Activated naive CD8-positive, alpha-beta T cell treated with anti-CD3 and anti-CD28 coated beads, Interleukin-2, amount 10 ng/mL, durations not matched to agents 7 days and 5 days (primary cell): ENCODE measurements at regions not wholly inside any gene's neighbourhood (a gene's known extent, or its start where the extent isn't known, plus 50 kb on each side); places are given as distances from the start of the nearest gene placed in this dataset.
A peak's percentile ranks its signal among the peaks of the same experiment; 100 is the strongest.
"Not testable (repeated sequence)": the region's sequence is repeated elsewhere in the genome, so short reads cannot be mapped to it uniquely, and the experiment has no call there.

ENCODE experiments used
- ATAC-seq: fragments of 150-1000 bp; cut with Tn5 transposase; one replicate; pipeline ENCODE4 v1.10.0; 2021; ENCODE audit warnings: low read depth, moderate library complexity
- POLR2A ChIA-PET: fragments of 350-600 bp; sonication (Branson Sonifier 250); formaldehyde crosslinking; loops from one replicate; lab custom pipeline; 2021; ENCODE audit warnings: antibody characterized with exemption; lab: Charles Lee
- DNase-seq: peaks from one replicate; pipeline ENCODE4 v3.0.0; 2021
- H3K27ac Mint-ChIP-seq: one replicate; pipeline ENCODE4 v1.8.0; 2022; ENCODE audit warnings: mild to moderate bottlenecking, mixed read lengths
- H3K27me3 Mint-ChIP-seq: one replicate; pipeline ENCODE4 v1.8.0; 2022; ENCODE audit warnings: mild to moderate bottlenecking, moderate library complexity, mixed read lengths
- H3K36me3 Mint-ChIP-seq: one replicate; pipeline ENCODE4 v1.8.0; 2021; ENCODE audit warnings: mild to moderate bottlenecking, mixed read lengths
- H3K4me1 Mint-ChIP-seq: one replicate; pipeline ENCODE4 v1.8.0; 2021; ENCODE audit warnings: mixed read lengths
- H3K4me3 Mint-ChIP-seq: one replicate; pipeline ENCODE4 v1.8.0; 2022; ENCODE audit warnings: mild to moderate bottlenecking, moderate library complexity, mixed read lengths
- H3K9me3 Mint-ChIP-seq: one replicate; pipeline ENCODE4 v1.8.0; 2021; ENCODE audit warnings: mixed read lengths

DNA sequence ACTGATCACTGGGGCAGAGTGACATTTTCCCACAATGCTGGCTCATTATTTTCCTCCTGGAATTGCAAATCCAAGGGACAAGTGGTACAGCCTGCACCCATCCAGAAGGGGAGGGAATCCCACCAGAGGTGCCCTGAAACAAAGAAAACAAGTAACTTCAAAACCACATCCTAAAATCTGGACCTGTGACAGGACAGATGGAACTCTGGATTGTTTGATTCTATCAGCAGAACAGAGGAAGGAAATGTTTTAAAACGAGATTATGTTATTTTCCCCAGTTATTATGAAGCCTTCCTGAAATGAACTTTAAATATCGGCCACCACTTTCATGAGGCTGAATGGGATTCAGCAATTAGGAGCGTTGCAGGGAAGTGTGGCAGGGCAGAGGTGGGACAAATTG is 62.2 kb upstream of the ECHDC3 start:
- Mint-ChIP-seq H3K4me1 (peaks cover 21% of the 10 kb centered on the region), H3K27me3 (peaks cover 15% of the 10 kb centered on the region), H3K36me3 (peaks cover 4% of the 10 kb centered on the region), H3K9me3 (peaks cover 6% of the 10 kb centered on the region), H3K4me3 (no peak overlapping the region), H3K27ac (no peak overlapping the region)
- POLR2A ChIA-PET, result no interaction called here
- ATAC-seq, result no peak
- no peak for DNase-seq

DNA sequence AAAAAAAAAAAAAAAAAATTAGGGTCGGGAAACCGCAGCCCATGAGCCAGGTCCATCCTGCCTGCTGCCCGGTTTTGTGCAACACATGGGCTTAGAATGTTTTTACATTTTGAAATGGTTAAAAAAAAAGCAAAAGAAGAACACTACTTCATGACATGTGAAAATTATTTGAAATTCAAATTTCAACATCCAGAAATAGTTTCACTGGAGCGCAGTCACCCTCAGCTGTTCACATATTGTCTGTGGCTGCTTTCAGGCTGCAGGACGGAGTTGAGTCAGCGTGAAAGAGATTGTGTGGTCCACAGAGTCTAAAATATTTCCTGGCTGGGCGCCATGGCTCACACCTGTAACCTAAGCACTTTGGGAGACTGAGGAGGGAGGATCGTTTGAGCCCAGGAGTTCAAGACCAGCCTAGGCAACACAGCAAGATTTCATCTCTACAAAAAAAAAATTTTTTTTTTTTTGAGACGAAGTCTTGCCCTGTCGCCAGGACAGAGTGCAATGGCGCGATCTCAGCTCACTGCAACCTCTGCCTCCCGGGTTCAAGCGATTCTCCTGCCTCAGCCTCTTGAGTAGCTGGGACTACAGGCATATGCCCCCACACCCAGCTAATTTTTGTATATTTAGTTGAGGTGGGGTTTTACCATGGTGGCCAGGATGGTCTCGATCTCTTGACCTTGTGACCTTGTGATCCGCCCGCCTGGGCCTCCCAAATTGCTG is 63.9 kb upstream of the ECHDC3 start:
- Mint-ChIP-seq H3K36me3 (peaks cover 4% of the 10 kb centered on the region), H3K27ac (no peak overlapping the region), H3K4me1 (peaks cover 14% of the 10 kb centered on the region), H3K9me3 (peaks cover 6% of the 10 kb centered on the region), H3K27me3 (peaks cover 18% of the 10 kb centered on the region), H3K4me3 (no peak overlapping the region)
- POLR2A ChIA-PET, result no interaction called here
- DNase-seq, result no peak
- ATAC-seq, result peak; percentile 63

DNA sequence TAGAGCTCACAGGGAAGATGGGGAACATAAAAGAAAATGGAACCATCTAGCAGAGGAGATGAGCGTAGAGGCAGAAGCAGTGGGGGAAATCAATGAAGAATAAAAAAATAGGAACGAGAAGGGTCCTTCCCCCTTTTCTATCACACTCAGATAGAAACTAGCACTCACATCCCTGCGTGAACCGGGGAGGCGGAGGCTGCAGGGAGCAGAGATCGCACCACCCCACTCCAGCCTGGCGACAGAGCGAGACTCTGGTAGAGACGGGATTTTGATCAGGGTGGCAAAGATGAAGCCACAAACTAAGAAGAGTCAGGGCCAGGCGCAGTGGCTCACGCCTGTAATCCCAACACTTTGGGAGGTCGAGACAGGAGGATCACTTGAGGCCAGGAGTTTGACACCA is 64.7 kb upstream of the ECHDC3 start:
- Mint-ChIP-seq H3K36me3 (peaks cover 4% of the 10 kb centered on the region), H3K9me3 (peaks cover 6% of the 10 kb centered on the region), H3K4me3 (no peak overlapping the region), H3K27me3 (peaks cover 19% of the 10 kb centered on the region), H3K27ac (no peak overlapping the region), H3K4me1 (peaks cover 14% of the 10 kb centered on the region)
- DNase-seq (no peak), ATAC-seq (no peak)
- POLR2A ChIA-PET, result no interaction called here

GRCh38 chr10:11673346-11674280 is 62.2 kb upstream of the USP6NL start:
- DNase-seq (no peak), ATAC-seq (no peak)
- Mint-ChIP-seq H3K4me1 (peaks cover 17% of the 10 kb centered on the region), H3K9me3 (peaks cover 6% of the 10 kb centered on the region), H3K27me3 (peaks cover 11% of the 10 kb centered on the region), H3K4me3 (no peak overlapping the region), H3K27ac (no peak overlapping the region), H3K36me3 (peaks cover 4% of the 10 kb centered on the region)
- POLR2A ChIA-PET, result no interaction called here

DNA sequence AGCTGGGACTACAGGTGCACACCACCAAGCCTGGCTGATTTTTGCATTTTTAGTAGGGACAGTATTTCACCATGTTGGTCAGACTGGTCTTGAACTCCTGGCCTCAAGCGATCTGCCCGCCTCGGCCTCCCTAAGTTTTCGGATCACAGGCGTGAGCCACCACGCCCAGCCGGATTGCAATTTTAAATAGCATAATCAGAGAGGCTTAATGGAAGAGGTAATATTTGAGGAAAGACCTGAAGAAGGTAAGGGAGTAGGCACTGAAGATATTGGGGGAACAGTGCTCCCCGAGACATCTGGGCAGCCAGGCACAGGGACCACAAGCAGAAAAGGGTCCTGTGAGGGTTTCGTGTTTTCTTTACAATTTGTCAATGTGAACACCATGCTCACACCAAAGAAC is 61.4 kb upstream of the USP6NL start:
- POLR2A ChIA-PET, result no interaction called here
- DNase-seq, result no peak
- Mint-ChIP-seq H3K4me1 (peaks cover 17% of the 10 kb centered on the region), H3K27ac (no peak overlapping the region), H3K27me3 (peaks cover 11% of the 10 kb centered on the region), H3K4me3 (no peak overlapping the region), H3K36me3 (peaks cover 4% of the 10 kb centered on the region), H3K9me3 (peaks cover 6% of the 10 kb centered on the region)
- no peak for ATAC-seq

GRCh38 chr10:11670381-11670780 is 58.9 kb upstream of the USP6NL start:
- peaks cover 7% of the 10 kb centered on the region for H3K36me3 Mint-ChIP-seq
- H3K4me3 Mint-ChIP-seq, result no peak overlapping the region
- H3K4me1 Mint-ChIP-seq, result peaks cover 19% of the 10 kb centered on the region
- POLR2A ChIA-PET, result no interaction called here
- peaks cover 5% of the 10 kb centered on the region for H3K9me3 Mint-ChIP-seq
- peaks cover 8% of the 10 kb centered on the region for H3K27me3 Mint-ChIP-seq
- ATAC-seq (no peak), DNase-seq (no peak)
- no peak overlapping the region for H3K27ac Mint-ChIP-seq

DNA sequence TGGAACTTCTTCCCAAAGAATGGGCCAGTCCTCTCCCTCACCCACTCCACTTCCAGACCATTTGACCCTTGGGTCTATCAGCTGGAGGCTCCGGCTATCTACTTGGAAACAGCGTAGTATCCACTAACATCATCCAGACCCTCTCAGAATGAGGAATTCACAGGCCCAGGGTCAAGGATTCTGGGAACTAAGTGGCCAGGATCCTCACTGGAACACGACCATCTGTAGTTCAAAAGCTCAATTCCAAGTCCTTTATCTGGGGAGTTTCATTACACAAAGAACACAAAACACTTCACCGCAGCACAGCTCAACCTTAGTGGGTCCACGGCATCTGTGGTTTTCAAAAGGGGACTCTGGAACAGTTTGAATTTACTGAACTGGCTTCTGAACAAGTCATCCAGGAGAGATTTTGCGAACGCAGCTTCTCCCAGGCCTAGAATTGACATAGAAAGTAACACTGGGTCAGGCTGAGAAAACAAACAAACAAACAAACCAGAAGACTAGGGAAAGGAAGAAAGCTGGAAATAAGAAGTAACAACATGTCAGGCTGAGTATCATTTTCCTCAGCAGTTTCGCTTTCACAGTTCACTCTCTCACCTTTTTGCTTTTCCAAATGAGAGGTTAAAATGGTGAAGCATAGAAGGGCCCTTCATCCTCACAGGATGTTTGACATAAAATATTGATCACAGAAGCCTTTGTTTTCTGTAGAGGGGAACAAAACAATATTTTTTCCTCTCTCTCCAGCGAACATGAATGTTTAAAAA is 57.6 kb upstream of the USP6NL start:
- DNase-seq, result no peak
- peaks cover 10% of the 10 kb centered on the region for H3K9me3 Mint-ChIP-seq
- peaks cover 9% of the 10 kb centered on the region for H3K27me3 Mint-ChIP-seq
- peaks cover 6% of the 10 kb centered on the region for H3K36me3 Mint-ChIP-seq
- peaks cover 19% of the 10 kb centered on the region for H3K4me1 Mint-ChIP-seq
- ATAC-seq, result no peak
- H3K4me3 Mint-ChIP-seq, result peak overlapping the region; percentile 38
- peak overlapping the region; percentile 64 for H3K27ac Mint-ChIP-seq
- POLR2A ChIA-PET, result no interaction called here

DNA sequence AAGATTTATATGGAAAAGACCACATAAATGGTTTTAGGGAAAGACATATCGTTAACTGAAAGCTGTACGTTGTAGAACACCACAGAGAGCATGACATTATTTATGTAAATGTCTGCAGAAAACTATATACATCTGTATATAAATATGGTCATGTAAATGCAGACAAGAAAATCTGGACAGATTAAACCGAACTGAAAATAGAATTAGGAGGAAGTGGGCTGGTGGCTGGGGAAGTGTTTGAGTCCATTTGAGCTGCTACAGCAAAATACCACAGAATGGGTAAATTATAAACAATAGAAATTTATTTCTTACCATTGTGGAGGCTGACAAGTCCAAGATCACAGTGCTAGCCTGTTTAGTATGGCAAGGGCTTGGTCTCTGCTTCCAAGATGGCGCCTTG is 56.3 kb upstream of the USP6NL start:
- H3K36me3 Mint-ChIP-seq, result peaks cover 6% of the 10 kb centered on the region
- no peak overlapping the region for H3K4me3 Mint-ChIP-seq
- H3K4me1 Mint-ChIP-seq, result peaks cover 12% of the 10 kb centered on the region
- H3K27me3 Mint-ChIP-seq, result peaks cover 5% of the 10 kb centered on the region
- ATAC-seq (no peak), DNase-seq (no peak)
- POLR2A ChIA-PET, result no interaction called here
- no peak overlapping the region for H3K27ac Mint-ChIP-seq
- peaks cover 10% of the 10 kb centered on the region for H3K9me3 Mint-ChIP-seq

DNA sequence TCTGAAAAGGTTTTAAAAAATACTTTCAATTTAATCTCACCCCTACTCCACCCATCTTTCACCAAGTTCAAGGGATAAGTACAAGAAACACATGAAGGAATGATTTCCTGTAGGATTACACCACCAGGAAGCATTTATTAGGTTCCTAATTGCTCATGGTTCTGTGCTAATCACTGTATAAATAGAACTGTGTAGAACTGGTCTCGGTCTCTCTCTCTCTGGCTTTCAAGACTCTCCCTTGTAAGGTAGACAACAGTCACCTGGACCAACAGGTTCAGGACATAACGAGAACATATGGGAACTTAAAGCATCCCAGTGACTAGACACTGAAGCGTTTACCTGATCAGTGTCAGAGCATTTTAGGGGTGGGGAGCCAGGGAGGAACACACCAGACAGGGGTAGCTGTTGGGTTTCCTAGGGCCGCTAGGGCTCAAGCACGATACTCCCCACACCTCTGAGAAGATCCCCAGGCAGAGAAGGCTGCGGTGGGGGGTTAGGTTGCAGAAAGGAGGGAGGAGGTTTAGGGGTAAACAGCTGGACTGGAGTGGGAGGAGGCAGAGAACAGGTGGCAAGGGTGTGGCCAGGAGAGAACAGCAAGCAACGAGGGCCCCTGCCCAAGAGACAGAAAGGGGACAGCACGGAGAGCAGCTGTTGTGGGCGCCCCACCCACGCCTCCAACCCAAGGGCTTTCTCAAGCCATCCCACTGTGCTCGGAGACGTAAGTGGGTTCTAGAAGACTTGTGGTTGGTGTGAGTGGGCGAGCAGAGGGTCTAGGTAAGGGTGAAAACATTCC is 52.5 kb upstream of the USP6NL start:
- DNase-seq (no peak), ATAC-seq (no peak)
- Mint-ChIP-seq H3K9me3 (peaks cover 12% of the 10 kb centered on the region), H3K27me3 (peaks cover 5% of the 10 kb centered on the region), H3K4me3 (no peak overlapping the region), H3K27ac (no peak overlapping the region), H3K4me1 (peaks cover 15% of the 10 kb centered on the region), H3K36me3 (peaks cover 6% of the 10 kb centered on the region)
- POLR2A ChIA-PET, result no interaction called here

DNA sequence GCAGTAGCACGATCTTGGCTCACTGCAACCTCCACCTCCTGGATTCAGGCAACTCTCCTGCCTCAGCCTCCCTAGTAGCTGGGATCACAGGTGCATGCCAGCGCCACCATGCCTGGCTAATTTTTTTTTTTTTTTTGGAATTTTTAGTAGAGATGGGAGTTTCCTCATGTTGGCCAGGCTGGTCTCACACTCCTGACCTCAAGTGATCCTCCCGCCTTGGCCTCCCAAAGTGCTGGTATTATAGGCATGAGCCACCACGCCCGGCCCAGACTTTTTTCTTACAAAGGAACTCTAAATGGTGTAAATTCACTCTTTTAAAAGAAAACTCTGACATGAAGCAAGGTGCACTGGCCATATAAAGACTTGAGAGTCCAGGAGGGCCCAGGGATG is 51.7 kb upstream of the USP6NL start:
- H3K4me1 Mint-ChIP-seq, result peaks cover 14% of the 10 kb centered on the region
- not testable (repeated sequence) for H3K27ac Mint-ChIP-seq, DNase-seq, H3K4me3 Mint-ChIP-seq, ATAC-seq, H3K27me3 Mint-ChIP-seq, H3K36me3 Mint-ChIP-seq
- peaks cover 12% of the 10 kb centered on the region for H3K9me3 Mint-ChIP-seq
- POLR2A ChIA-PET, result interaction anchor here (0.6 kb wide), 1 partner anchor 272 kb away, joined by 5 read pairs; no protein-coding TSS in a partner anchor

- no peak for DNase-seq
- no peak for ATAC-seq
- H3K27me3 Mint-ChIP-seq, result peaks cover 5% of the 10 kb centered on the region
- POLR2A ChIA-PET, result no interaction called here
- H3K27ac Mint-ChIP-seq, result peak overlapping the region; percentile 5
- H3K4me1 Mint-ChIP-seq, result peaks cover 12% of the 10 kb centered on the region
- no peak overlapping the region for H3K4me3 Mint-ChIP-seq
- H3K9me3 Mint-ChIP-seq, result peaks cover 12% of the 10 kb centered on the region
- peaks cover 6% of the 10 kb centered on the region for H3K36me3 Mint-ChIP-seq
These were observed 50.0 kb upstream of the USP6NL start for GRCh38 chr10:11661441-11661840.
